Panc1 (cell line): ENCODE measurements at regions not wholly inside any gene's neighbourhood (a gene's known extent, or its start where the extent isn't known, plus 50 kb on each side); places are given as distances from the start of the nearest gene placed in this dataset.

Source experiments
- POLR2AphosphoS5 ChIP-seq: IDR thresholded peaks from 2 replicates; pipeline ENCODE4 v1.6.1; 2012; ENCODE audit warnings: mild to moderate bottlenecking, low read depth, low read length, moderate library complexity
- REST ChIP-seq, 2 experiments: IDR thresholded peaks; 2 replicates each; pipeline ENCODE4 v1.6.1; 2011 to 2012; ENCODE audit warnings: low read depth in 2 of 2, control low read depth in 1 of 2, low read length in 1 of 2, mild to moderate bottlenecking in 1 of 2, moderate library complexity in 1 of 2; ENCODE audit not compliant: insufficient read depth in 1 of 2
- TCF7L2 ChIP-seq: IDR thresholded peaks from 2 replicates; pipeline ENCODE4 v1.6.1; 2011; ENCODE audit warnings: mild to moderate bottlenecking, low read depth, low read length, inconsistent platforms
- TF ChIP-seq, protein P1 (sequence below): fragments of 450-650 bp; IDR thresholded peaks from 2 replicates; pipeline ENCODE4 v1.5.1; 2017; ENCODE audit warnings: mild to moderate bottlenecking

DNA sequence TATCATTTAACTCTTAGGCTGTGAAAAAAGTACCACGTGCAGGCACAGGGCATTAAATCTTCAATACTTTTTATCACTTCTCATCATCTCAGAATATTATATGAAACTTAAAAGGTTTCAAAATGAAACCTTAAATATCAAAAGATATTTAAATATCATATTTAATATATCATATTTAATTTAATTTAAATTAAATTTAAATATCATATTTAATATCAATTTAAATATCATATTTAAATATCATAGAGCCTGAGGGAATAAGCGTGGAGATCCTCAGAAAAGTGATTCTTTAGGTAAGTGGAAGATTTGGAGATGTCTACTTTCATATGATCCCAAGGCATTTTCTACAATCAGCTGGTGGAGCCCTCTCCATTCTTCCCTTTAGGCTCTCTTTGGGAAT lies 716.6 kb downstream of the OTOL1 start:
- TF ChIP-seq POLR2AphosphoS5 = no peak
- TF ChIP-seq, protein P1, sequence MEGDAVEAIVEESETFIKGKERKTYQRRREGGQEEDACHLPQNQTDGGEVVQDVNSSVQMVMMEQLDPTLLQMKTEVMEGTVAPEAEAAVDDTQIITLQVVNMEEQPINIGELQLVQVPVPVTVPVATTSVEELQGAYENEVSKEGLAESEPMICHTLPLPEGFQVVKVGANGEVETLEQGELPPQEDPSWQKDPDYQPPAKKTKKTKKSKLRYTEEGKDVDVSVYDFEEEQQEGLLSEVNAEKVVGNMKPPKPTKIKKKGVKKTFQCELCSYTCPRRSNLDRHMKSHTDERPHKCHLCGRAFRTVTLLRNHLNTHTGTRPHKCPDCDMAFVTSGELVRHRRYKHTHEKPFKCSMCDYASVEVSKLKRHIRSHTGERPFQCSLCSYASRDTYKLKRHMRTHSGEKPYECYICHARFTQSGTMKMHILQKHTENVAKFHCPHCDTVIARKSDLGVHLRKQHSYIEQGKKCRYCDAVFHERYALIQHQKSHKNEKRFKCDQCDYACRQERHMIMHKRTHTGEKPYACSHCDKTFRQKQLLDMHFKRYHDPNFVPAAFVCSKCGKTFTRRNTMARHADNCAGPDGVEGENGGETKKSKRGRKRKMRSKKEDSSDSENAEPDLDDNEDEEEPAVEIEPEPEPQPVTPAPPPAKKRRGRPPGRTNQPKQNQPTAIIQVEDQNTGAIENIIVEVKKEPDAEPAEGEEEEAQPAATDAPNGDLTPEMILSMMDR = no peak
- TF ChIP-seq TCF7L2 = no peak
- no peak for TF ChIP-seq REST (IDR thresholded peaks at IDR 0.05; ENCODE audit: insufficient read depth in 1 of 2, low read depth in 2 of 2, low read length in 1 of 2)
